Activated naive CD4-positive, alpha-beta T cell treated with anti-CD3 and anti-CD28 coated beads for 36 hours (primary cell): ENCODE measurements at regions not wholly inside any gene's neighbourhood (a gene's known extent, or its start where the extent isn't known, plus 50 kb on each side); places are given as distances from the start of the nearest gene placed in this dataset.
A peak's percentile ranks its signal among the peaks of the same experiment; 100 is the strongest.
"Not testable (repeated sequence)": the region's sequence is repeated elsewhere in the genome, so short reads cannot be mapped to it uniquely, and the experiment has no call there.

Experiments
- CTCF ChIA-PET: fragments of 350-600 bp; sonication (Branson Sonifier 250); formaldehyde crosslinking; loops from one replicate; lab custom pipeline; 2021; ENCODE audit warnings: antibody characterized with exemption; lab: Charles Lee
- DNase-seq: peaks from one replicate; pipeline ENCODE4 v3.0.0-alpha.2; 2020
- H3K27ac Mint-ChIP-seq: one replicate; pipeline ENCODE4 v1.8.0; 2021; ENCODE audit warnings: mild to moderate bottlenecking, mixed read lengths
- H3K27me3 Mint-ChIP-seq: one replicate; pipeline ENCODE4 v1.8.0; 2021; ENCODE audit warnings: low read depth, mixed read lengths
- H3K36me3 Mint-ChIP-seq: one replicate; pipeline ENCODE4 v1.8.0; 2021; ENCODE audit warnings: low read depth, mixed read lengths
- H3K4me1 Mint-ChIP-seq: one replicate; pipeline ENCODE4 v1.8.0; 2021; ENCODE audit warnings: low read depth, mixed read lengths
- H3K4me3 Mint-ChIP-seq: one replicate; pipeline ENCODE4 v1.8.0; 2021; ENCODE audit warnings: mild to moderate bottlenecking, moderate library complexity, mixed read lengths
- H3K9me3 Mint-ChIP-seq: one replicate; pipeline ENCODE4 v1.8.0; 2021; ENCODE audit warnings: mixed read lengths
- intact Hi-C: fragments of 100-400 bp; cut with micrococcal nuclease; formaldehyde crosslinking; loops from one replicate; pipeline ENCODE4 v1.15.1; 2023

DNA sequence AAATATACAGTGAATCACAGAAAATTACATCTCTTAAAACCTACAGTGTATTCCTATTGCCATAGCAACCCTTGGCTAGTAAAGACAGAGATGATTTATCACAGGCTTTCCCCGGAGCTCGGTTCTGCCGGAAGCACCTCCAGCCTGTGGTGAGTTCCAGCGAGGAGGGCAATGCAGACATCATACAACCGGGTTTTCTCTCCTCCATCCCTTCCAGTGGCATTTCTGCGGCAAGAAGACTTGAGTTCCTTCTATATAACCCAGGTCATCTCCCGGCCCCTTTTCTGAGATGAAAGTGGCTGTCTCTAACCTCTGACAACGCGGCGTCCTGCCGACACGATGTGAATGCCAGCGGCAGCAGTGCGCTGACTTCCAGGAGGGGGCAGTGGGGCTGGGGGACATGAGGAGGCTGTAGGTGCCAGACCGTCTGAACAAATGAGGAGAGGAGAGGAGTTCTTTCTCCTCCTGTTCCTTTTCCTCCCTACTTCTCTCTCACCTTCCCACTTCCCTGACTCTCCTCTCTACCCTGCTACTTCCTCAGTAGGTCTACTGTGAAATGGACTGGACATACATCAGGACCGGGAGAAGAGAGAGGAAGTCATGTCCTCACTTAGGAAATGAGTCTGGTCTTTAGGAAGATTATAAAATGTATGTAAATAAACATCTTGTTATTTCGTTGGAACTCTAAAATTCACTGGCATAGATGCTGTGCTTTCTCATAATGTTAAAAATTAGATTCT, 68.6 kb upstream of the MAX start:
- CTCF ChIA-PET, result interaction anchor here (0.6 to 3.7 kb wide), 9 partner anchors 9 to 1798 kb away, joined by 3 to 17 read pairs (median 3); no protein-coding TSS in a partner anchor
- intact Hi-C loops, result loop anchor here (1.0 to 2.0 kb wide), 4 partner anchors 9 to 166 kb away; partner anchors contain the start of gene MAX
- H3K36me3 Mint-ChIP-seq, result no peaks in the 10 kb centered on the region
- H3K27ac Mint-ChIP-seq, result no peak overlapping the region
- H3K4me1 Mint-ChIP-seq, result peaks cover 15% of the 10 kb centered on the region
- H3K27me3 Mint-ChIP-seq, result peaks cover 4% of the 10 kb centered on the region
- DNase-seq, result peak; percentile 78
- peak overlapping the region; percentile 67 for H3K4me3 Mint-ChIP-seq
- H3K9me3 Mint-ChIP-seq, result no peaks in the 10 kb centered on the region

DNA sequence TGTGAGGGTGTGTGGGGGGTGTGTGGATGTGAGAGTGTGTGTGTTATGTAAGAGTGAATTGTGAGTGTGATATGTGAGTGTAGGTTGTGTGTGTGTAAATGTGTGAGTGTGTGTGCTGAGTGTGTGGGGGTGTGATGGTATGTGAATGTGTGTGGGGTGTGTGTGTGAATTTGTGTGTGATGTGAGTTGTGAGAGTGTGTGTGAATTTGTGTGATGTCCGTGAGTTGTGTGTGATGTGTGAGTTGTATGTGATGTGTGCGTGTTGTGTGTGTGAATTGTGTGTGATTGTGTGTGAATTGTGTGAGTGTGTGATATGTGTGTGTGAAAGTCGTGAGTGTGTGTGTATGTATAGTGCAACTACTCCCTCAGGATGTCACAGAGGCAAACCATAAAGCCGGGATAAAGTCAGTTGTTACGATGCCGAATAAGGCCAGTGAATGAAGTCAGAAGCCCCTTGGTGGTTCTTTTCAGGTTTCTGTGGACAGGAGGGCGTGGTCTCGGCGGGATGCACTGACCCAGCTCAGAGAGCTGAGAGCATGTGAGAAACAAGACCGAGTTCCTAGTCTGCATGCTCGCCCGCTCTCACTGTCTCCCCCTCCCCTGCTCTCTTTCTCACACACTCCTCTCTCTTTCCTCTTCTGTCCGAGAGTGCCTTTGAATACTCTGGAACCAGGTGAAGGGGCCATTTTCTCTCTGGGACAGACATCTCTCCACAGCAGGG, 71.8 kb upstream of the MAX start:
- H3K4me1 Mint-ChIP-seq, result peaks cover 15% of the 10 kb centered on the region
- H3K27me3 Mint-ChIP-seq, result peaks cover 4% of the 10 kb centered on the region
- no peaks in the 10 kb centered on the region for H3K36me3 Mint-ChIP-seq
- DNase-seq, result no peak
- H3K4me3 Mint-ChIP-seq, result no peak overlapping the region
- H3K27ac Mint-ChIP-seq, result no peak overlapping the region
- CTCF ChIA-PET, result no interaction called here
- intact Hi-C loops, result no loop called here
- no peaks in the 10 kb centered on the region for H3K9me3 Mint-ChIP-seq

DNA sequence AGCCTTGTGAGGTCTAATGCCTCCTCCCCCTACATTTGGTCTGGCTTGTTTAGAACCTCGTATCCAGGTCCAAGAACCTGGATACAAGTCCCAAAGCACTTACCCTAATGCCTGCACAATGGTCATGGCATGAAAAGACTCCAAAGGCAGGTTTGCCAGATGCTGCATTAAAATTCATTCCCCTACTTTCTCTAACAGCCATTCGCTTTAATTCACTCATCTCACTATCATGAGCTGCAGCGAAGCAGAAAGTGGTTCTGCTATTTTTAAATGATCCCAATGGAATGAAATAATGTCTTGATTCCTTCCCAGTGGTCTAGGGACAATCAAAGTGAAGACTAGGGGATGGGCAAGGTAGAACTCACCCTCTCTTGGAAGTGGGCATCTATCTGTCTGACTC, 72.5 kb upstream of the MAX start:
- Mint-ChIP-seq H3K4me3 (no peak overlapping the region), H3K9me3 (no peaks in the 10 kb centered on the region), H3K4me1 (peaks cover 13% of the 10 kb centered on the region), H3K27me3 (peaks cover 4% of the 10 kb centered on the region), H3K36me3 (no peaks in the 10 kb centered on the region), H3K27ac (no peak overlapping the region)
- no peak for DNase-seq
- intact Hi-C loops, result no loop called here
- CTCF ChIA-PET, result interaction anchor here (1.0 kb wide), 1 partner anchor 10 kb away, joined by 5 read pairs; no protein-coding TSS in a partner anchor

DNA sequence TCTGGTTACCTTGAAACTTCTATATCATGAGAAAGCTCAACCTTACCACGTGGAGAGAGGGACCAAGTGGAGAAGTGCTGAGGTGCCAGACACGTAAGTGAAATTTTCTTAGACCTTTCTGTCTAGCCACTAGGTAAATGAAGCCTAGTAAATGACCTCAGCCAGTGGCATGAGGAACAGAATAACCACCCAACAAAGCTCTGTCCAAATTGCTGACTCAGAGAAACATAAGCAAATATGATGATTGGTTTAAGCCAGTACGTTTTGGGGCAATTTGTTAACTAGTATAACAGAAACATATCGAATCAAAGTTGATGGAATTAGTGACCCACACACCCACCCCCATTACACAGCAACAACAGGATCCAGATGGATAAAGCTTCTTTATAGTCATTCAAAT, 75.2 kb upstream of the MAX start:
- H3K27ac Mint-ChIP-seq, result no peak overlapping the region
- H3K4me1 Mint-ChIP-seq, result peaks cover 13% of the 10 kb centered on the region
- H3K27me3 Mint-ChIP-seq, result peaks cover 1% of the 10 kb centered on the region
- H3K4me3 Mint-ChIP-seq, result no peak overlapping the region
- intact Hi-C loops, result no loop called here
- peaks cover 12% of the 10 kb centered on the region for H3K9me3 Mint-ChIP-seq
- CTCF ChIA-PET, result interaction anchor here (1.6 kb wide), 1 partner anchor 13 kb away, joined by 4 read pairs; no protein-coding TSS in a partner anchor
- no peak for DNase-seq
- H3K36me3 Mint-ChIP-seq, result no peaks in the 10 kb centered on the region

GRCh38 chr14:65179231-65179630, 76.9 kb upstream of the MAX start:
- CTCF ChIA-PET, result not testable (repeated sequence)
- peaks cover 19% of the 10 kb centered on the region for H3K9me3 Mint-ChIP-seq

DNA sequence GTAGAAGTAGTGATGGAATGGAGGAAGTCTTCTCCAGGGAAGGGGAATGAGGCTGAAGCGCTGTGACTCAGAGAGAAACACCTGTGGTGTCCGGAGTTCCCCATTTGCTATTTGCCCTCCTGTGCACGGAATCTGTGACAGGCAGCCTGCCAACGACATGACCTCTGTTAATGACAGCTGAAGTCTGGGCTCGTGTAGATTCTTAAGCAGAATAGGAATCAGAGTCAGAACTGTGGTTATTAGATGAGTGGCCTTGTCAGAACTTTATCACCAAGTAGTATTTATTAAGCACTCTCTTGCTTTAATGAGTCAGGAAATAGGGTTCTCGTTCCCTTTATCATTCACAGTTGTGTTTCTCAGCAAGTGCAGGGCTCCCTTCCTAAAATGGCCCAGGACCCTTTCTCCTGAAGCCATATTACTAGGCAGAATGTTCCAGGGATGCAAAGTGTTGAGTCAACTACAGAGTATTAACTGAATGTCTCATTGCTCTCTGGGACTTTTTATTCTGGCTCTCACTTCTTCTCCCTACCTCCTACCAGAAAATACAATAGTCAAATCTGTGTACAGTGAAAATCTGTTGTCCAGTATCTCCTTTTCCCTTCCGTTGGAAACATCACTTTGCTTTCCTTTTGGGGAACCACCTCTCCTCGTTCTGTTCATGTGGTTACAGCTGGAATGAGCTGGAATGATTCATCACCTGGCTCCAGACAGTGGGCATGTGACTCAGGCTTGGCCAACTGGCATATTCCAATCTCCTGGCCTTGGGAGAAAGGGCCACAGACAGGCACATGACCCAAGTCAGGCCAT, 77.8 kb upstream of the MAX start:
- H3K27ac Mint-ChIP-seq, result peak overlapping the region; percentile 47
- peak; percentile 82 for DNase-seq
- no peaks in the 10 kb centered on the region for H3K36me3 Mint-ChIP-seq
- peaks cover 19% of the 10 kb centered on the region for H3K9me3 Mint-ChIP-seq
- H3K4me1 Mint-ChIP-seq, result peaks cover 13% of the 10 kb centered on the region
- intact Hi-C loops, result loop anchor here (1.0 kb wide), 2 partner anchors 10 to 26 kb away; no protein-coding TSS in a partner anchor
- H3K4me3 Mint-ChIP-seq, result no peak overlapping the region
- peaks cover 4% of the 10 kb centered on the region for H3K27me3 Mint-ChIP-seq
- CTCF ChIA-PET, result interaction anchor here (0.6 to 0.8 kb wide), 2 partner anchors 18 to 32 kb away, joined by 3 read pairs; no protein-coding TSS in a partner anchor

More at GRCh38 chr14:65179231-65179630, 76.9 kb upstream of the MAX start:
- peaks cover 13% of the 10 kb centered on the region for H3K4me1 Mint-ChIP-seq
- H3K27ac Mint-ChIP-seq, intact Hi-C loops, H3K36me3 Mint-ChIP-seq, H3K4me3 Mint-ChIP-seq, DNase-seq, H3K27me3 Mint-ChIP-seq: not testable (repeated sequence)

- no peaks in the 10 kb centered on the region for H3K36me3 Mint-ChIP-seq
- CTCF ChIA-PET, result interaction anchor here (0.6 to 1.4 kb wide), 3 partner anchors 19 to 31 kb away, joined by 3 read pairs; no protein-coding TSS in a partner anchor
- H3K27ac Mint-ChIP-seq, result peak overlapping the region; percentile 47
- H3K27me3 Mint-ChIP-seq, result peaks cover 4% of the 10 kb centered on the region
- peaks cover 13% of the 10 kb centered on the region for H3K4me1 Mint-ChIP-seq
- intact Hi-C loops, result loop anchor here (1.0 kb wide), 2 partner anchors 10 to 26 kb away; no protein-coding TSS in a partner anchor
- H3K9me3 Mint-ChIP-seq, result peaks cover 19% of the 10 kb centered on the region
- H3K4me3 Mint-ChIP-seq, result no peak overlapping the region
- DNase-seq, result no peak
Observed at GRCh38 chr14:65180725-65181025, 78.4 kb upstream of the MAX start.

GRCh38 chr14:65184032-65184764, 81.9 kb upstream of the MAX start:
- intact Hi-C loops, result no loop called here

GRCh38 chr14:65185829-65186228, 83.5 kb upstream of the MAX start:
- Mint-ChIP-seq H3K4me3 (no peak overlapping the region), H3K4me1 (peaks cover under 1% of the 10 kb centered on the region), H3K27me3 (peaks cover 4% of the 10 kb centered on the region), H3K36me3 (no peaks in the 10 kb centered on the region), H3K9me3 (peaks cover 19% of the 10 kb centered on the region), H3K27ac (no peak overlapping the region)
- CTCF ChIA-PET, result interaction anchor here (1.8 to 3.0 kb wide), 2 partner anchors 9 to 22 kb away, joined by 6 to 13 read pairs; no protein-coding TSS in a partner anchor
- intact Hi-C loops, result no loop called here
- DNase-seq, result no peak

More at GRCh38 chr14:65184032-65184764, 81.9 kb upstream of the MAX start:
- CTCF ChIA-PET, result interaction anchor here (1.8 to 3.0 kb wide), 2 partner anchors 10 to 21 kb away, joined by 6 to 13 read pairs; no protein-coding TSS in a partner anchor
- peaks cover 19% of the 10 kb centered on the region for H3K9me3 Mint-ChIP-seq
- no peaks in the 10 kb centered on the region for H3K36me3 Mint-ChIP-seq
- peaks cover 4% of the 10 kb centered on the region for H3K27me3 Mint-ChIP-seq
- H3K4me3 Mint-ChIP-seq, result no peak overlapping the region
- no peak for DNase-seq
- peaks cover 13% of the 10 kb centered on the region for H3K4me1 Mint-ChIP-seq
- no peak overlapping the region for H3K27ac Mint-ChIP-seq

DNA sequence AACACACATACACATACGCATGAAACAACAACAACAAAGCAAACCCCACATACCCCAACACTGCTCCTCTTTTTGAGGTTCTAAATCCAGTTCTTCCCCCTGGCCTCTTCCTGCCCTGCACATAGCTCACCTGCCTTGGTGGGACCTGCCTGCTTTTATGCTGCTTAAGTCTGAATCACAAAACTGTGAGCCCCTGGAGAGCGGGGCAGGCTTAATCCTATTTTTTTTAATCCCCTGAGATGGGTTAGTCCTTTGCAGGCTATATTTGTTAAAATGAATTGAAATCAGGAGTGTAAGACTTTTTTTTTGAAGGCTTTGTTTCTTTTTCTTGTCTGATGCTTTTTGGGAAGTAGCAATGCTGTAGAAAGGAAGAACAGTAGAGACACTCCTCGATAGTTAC, 84.6 kb upstream of the MAX start:
- peaks cover 4% of the 10 kb centered on the region for H3K27me3 Mint-ChIP-seq
- H3K27ac Mint-ChIP-seq, result no peak overlapping the region
- H3K36me3 Mint-ChIP-seq, result no peaks in the 10 kb centered on the region
- CTCF ChIA-PET, result no interaction called here
- no peak overlapping the region for H3K4me3 Mint-ChIP-seq
- no peak for DNase-seq
- no peaks in the 10 kb centered on the region for H3K4me1 Mint-ChIP-seq
- intact Hi-C loops, result no loop called here
- peaks cover 11% of the 10 kb centered on the region for H3K9me3 Mint-ChIP-seq

DNA sequence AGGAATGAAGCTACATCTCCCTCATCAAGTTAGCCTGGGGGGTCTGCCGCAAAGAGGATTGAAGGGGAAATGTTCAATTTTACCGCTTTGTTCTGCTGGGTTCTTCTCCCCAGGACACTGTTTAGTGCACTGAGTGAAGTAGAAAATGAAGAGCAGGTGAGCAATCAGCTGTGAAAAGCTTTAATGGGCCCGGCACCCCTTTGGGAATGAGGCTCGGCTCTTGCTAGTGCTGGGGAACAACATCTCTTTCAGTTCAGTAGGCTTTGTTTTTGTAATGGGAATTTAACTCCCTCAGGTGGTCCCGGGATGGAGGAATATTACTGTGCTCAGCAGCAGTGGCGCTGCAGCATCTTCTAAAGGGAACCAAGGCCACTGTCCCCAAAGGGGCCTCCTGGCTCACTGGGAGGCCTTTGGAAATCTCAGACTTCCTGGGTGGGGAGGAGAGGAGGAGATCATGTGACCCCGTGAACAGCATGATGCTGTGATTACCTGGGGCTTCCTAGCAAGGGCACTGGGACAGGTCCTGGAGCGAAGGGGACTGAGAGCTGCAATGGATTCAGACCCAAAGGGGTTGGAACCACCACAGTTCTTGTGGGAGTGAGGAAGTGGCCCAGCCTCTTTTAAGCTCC, 85.2 kb upstream of the MAX start:
- Mint-ChIP-seq H3K36me3 (no peaks in the 10 kb centered on the region), H3K4me1 (no peaks in the 10 kb centered on the region), H3K27ac (no peak overlapping the region), H3K27me3 (peaks cover 2% of the 10 kb centered on the region), H3K9me3 (peaks cover 6% of the 10 kb centered on the region), H3K4me3 (no peak overlapping the region)
- CTCF ChIA-PET, result no interaction called here
- intact Hi-C loops, result no loop called here
- no peak for DNase-seq
